Neural crest cell (in vitro differentiated cells): ENCODE measurements at regions not wholly inside any gene's neighbourhood (a gene's known extent, or its start where the extent isn't known, plus 50 kb on each side); places are given as distances from the start of the nearest gene placed in this dataset.

Experiments
- DNase-seq: peaks from one replicate; pipeline ENCODE4 v3.0.0; 2021; ENCODE audit warnings: low read depth, mixed read lengths, low spot score
- H3K27ac Mint-ChIP-seq: one replicate; pipeline ENCODE4 v1.8.0; 2021; ENCODE audit warnings: mild to moderate bottlenecking, mixed read lengths; ENCODE audit not compliant: unreplicated experiment
- H3K27me3 Mint-ChIP-seq: 2 replicates; pipeline ENCODE4 v1.8.0; 2021; ENCODE audit warnings: low read depth, mild to moderate bottlenecking, mixed read lengths
- H3K36me3 Mint-ChIP-seq: 2 replicates; pipeline ENCODE4 v1.8.0; 2021; ENCODE audit warnings: low read depth, mild to moderate bottlenecking, mixed read lengths
- H3K4me1 Mint-ChIP-seq: 2 replicates; pipeline ENCODE4 v1.8.0; 2021; ENCODE audit warnings: mixed read lengths
- H3K4me3 Mint-ChIP-seq: one replicate; pipeline ENCODE4 v1.8.0; 2021; ENCODE audit warnings: mild to moderate bottlenecking, mixed read lengths
- H3K9me3 Mint-ChIP-seq: 2 replicates; pipeline ENCODE4 v1.8.0; 2021; ENCODE audit warnings: mixed read lengths
- TF ChIP-seq, protein P1 (sequence below): fragments of 200-600 bp; sonication (generic); conservative IDR thresholded peaks from 2 replicates; pipeline ENCODE4 v1.5.0; 2021; ENCODE audit warnings: antibody characterized with exemption, mild to moderate bottlenecking

DNA sequence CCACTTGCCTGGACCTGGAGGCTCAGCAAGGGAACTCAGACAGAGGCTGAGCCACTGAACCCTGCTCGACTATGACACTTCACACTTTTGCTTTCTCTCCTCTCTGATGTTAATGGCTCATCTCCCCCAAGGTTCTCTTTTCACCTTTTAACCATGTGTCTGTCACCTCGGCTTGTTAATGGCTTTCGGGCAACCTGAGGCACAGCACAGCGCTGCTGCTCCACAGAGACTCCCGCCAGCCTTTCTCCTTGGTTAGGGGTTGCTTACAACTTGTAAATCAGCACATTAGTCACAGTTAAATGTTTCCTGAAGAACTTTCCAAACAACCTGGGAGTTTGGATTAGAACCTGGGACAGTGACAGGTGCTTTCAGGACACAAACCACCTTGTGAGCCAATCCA, 136.2 kb upstream of the TBX20 start:
- Mint-ChIP-seq H3K9me3 (no peaks in the 10 kb centered on the region), H3K36me3 (no peaks in the 10 kb centered on the region), H3K27me3 (no peaks in the 10 kb centered on the region), H3K27ac (no peak overlapping the region), H3K4me1 (no peaks in the 10 kb centered on the region), H3K4me3 (no peak overlapping the region)
- no peak for DNase-seq
- TF ChIP-seq, protein P1, sequence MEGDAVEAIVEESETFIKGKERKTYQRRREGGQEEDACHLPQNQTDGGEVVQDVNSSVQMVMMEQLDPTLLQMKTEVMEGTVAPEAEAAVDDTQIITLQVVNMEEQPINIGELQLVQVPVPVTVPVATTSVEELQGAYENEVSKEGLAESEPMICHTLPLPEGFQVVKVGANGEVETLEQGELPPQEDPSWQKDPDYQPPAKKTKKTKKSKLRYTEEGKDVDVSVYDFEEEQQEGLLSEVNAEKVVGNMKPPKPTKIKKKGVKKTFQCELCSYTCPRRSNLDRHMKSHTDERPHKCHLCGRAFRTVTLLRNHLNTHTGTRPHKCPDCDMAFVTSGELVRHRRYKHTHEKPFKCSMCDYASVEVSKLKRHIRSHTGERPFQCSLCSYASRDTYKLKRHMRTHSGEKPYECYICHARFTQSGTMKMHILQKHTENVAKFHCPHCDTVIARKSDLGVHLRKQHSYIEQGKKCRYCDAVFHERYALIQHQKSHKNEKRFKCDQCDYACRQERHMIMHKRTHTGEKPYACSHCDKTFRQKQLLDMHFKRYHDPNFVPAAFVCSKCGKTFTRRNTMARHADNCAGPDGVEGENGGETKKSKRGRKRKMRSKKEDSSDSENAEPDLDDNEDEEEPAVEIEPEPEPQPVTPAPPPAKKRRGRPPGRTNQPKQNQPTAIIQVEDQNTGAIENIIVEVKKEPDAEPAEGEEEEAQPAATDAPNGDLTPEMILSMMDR: no peak

DNA sequence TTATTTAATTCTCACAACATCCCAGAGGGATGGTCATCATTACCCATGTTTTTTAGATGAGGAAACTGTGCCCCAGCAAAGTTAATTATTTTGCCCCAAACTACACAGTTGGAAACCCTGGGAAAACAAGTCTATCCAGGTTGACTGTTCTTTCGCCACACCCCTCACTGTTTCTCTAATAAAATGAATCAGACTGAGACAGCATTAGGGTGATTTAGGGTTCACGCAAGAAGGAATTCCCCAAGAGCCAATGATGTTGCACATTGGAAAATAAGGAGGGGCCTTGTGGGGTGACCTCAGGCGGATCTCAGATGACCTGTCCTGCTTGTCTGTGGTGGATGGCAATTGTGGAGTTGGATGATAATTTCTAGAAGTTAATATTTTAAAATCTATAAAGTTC, 135.7 kb upstream of the TBX20 start:
- Mint-ChIP-seq H3K4me1 (no peaks in the 10 kb centered on the region), H3K4me3 (no peak overlapping the region), H3K9me3 (no peaks in the 10 kb centered on the region), H3K27ac (no peak overlapping the region), H3K27me3 (no peaks in the 10 kb centered on the region), H3K36me3 (no peaks in the 10 kb centered on the region)
- TF ChIP-seq, protein P1: no peak
- no peak for DNase-seq

DNA sequence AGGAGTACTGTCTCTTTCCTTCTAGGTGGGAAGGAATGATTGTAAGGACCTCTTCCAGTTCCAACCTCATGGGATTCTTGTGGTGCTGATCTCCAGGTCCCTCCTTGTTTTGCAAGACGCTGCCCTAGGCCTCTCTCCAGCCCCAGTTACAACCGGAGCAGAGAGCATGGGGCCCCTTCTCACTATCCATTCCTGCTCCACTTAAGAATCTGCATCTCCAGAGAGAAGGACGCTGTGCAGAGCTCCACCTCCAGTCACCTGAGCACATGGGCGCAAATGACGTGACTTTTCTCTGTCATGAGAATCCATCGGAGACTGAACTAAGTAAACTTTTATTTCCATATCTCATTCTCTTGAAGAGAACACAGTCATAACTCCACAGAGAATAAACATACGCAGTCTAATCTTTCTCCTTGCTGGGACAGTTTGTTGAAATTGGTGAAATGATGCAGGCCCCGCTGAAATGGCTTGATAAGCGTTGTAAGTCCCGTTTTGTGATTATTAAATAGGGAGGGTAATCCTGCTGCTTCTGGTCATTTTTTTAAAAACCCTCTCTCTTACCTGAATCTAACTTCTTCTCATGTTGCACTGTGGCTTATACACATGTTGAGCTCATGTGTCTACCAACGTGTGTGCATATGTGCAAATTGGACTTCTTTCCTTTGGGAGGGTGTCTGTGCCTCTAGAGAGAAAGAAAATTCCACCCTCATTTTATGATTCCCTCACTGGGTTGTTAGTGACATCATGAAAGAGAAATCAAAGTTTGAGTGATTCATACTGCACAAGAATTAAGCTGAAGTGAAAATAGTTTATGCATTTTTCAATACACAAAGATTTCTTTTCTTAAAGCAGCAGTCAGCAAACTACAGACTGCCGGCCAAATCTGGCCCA, 133.2 kb upstream of the TBX20 start:
- Mint-ChIP-seq H3K27ac (no peak overlapping the region), H3K4me3 (no peak overlapping the region), H3K4me1 (no peaks in the 10 kb centered on the region), H3K36me3 (no peaks in the 10 kb centered on the region), H3K9me3 (no peaks in the 10 kb centered on the region), H3K27me3 (peaks cover 7% of the 10 kb centered on the region)
- no peak for DNase-seq
- TF ChIP-seq, protein P1: no peak

DNA sequence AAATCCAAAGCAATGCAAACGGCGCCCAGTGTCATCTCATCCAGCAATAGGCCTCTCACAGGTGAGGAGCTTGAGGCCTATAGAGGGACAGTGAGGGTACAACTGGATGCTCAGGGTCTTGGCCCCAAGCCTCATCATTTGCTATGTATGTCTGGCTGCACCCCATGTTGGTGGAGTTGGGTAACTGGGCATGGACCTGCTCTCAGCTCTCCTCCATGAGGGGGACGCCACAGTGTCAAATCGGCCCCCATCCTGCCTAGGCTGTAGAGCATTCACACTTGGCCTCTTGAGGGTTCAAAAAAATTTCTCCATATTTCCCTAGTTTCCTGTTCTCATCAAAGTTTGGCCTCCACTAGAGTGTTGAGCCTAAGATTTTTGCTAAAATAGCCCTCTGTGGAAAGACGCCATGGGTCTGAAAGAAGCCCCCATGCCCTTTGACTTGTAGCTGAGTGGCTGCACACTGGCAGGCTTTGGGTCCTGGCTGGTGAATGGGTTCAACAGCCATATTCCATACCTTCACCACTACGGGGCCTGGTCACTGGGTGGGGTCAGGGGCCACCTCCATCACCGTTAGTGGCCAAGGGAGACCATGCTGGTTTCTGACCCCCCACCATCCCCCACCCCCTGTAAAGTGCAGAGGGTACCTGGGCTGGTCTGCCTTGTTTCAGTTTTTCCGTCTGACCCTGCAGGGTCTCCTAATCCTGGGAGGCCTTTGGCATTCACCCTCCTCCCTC, 132.3 kb upstream of the TBX20 start:
- TF ChIP-seq, protein P1: no peak
- DNase-seq: no peak
- Mint-ChIP-seq H3K27me3 (peaks cover 7% of the 10 kb centered on the region), H3K36me3 (no peaks in the 10 kb centered on the region), H3K4me3 (no peak overlapping the region), H3K4me1 (no peaks in the 10 kb centered on the region), H3K27ac (no peak overlapping the region), H3K9me3 (no peaks in the 10 kb centered on the region)

DNA sequence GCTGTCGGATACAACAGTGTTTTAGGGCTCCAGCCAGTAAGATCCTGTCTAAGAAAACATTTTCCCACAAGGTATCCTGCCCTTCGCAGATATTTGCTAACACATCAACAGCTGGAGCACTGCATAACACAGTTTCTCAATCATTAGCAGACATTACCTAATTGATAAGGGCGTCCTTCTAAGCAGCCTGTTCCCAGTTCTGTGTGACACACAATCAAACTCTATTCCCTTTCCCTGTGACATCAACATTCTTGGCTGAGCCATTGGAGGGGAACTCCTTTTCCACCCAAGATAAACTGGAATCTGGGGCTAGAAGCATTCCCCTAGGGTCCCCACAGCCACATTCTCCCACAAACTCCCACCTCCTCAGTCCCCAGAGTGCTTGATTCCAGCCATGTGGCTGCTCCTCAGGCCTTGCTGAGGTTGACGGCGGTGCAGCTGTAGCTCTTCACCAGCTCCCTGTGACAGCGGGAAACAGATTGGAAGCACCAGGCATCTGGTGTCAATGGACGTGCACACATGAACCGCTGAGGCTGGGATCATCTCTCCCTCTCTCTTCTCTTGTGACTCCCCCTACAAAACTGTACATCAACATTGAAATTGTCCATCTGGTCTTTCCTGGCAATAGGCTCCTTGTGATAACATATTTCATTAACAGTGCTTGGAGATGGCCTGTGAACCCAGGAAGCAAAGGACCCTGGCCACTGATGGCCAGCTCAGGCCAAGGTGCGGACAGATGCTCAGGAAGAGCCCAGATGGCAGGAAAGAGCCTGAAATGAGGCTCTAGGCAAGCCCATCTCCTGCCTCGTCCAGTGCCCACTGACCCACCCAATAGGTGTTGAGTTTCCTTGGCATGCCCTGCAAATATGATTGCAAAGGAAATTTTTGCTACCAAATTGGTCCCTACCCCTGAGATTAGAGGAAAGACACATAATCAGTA, 131.1 kb upstream of the TBX20 start:
- Mint-ChIP-seq H3K27ac (no peak overlapping the region), H3K36me3 (no peaks in the 10 kb centered on the region), H3K27me3 (peaks cover 7% of the 10 kb centered on the region), H3K9me3 (no peaks in the 10 kb centered on the region), H3K4me1 (no peaks in the 10 kb centered on the region), H3K4me3 (no peak overlapping the region)
- DNase-seq: no peak
- TF ChIP-seq, protein P1: no peak
